Neural progenitor cell (in vitro differentiated cells): ENCODE measurements at regions not wholly inside any gene's neighbourhood (a gene's known extent, or its start where the extent isn't known, plus 50 kb on each side); places are given as distances from the start of the nearest gene placed in this dataset.

ENCODE experiments used
- DNase-seq: peaks from one replicate; pipeline ENCODE4 v3.0.0-alpha.2; 2016; ENCODE audit warnings: low spot score
- H2AFZ ChIP-seq: fragments of 200-600 bp; sonication (generic); replicated peaks from 2 replicates; pipeline ENCODE4 v1.6.1; 2016; ENCODE audit warnings: antibody characterized with exemption
- H3F3A ChIP-seq: fragments of 200-600 bp; sonication (generic); 2 replicates; pipeline ENCODE4 v1.6.1; 2016; ENCODE audit warnings: antibody characterized with exemption, low read depth
- H3K27ac ChIP-seq: fragments of 200-600 bp; sonication (generic); 2 replicates; pipeline ENCODE4 v1.5.1; 2016; ENCODE audit warnings: mild to moderate bottlenecking
- H3K27me3 ChIP-seq: fragments of 200-600 bp; sonication (generic); 2 replicates; pipeline ENCODE4 v1.6.1; 2016; ENCODE audit warnings: mild to moderate bottlenecking, moderate library complexity
- H3K36me3 ChIP-seq: fragments of 200-600 bp; sonication (generic); 2 replicates; pipeline ENCODE4 v1.5.1; 2016
- H3K4me1 ChIP-seq: fragments of 200-600 bp; sonication (generic); 2 replicates; pipeline ENCODE4 v1.6.1; 2016; ENCODE audit warnings: mixed run types
- H3K4me2 ChIP-seq: fragments of 200-600 bp; sonication (generic); 2 replicates; pipeline ENCODE4 v1.6.1; 2016
- H3K4me3 ChIP-seq: fragments of 200-600 bp; sonication (generic); 2 replicates; pipeline ENCODE4 v1.5.1; 2016
- H3K79me2 ChIP-seq: fragments of 200-600 bp; sonication (generic); 2 replicates; pipeline ENCODE4 v1.6.1; 2016; ENCODE audit warnings: low read depth
- H3K9ac ChIP-seq: fragments of 200-600 bp; sonication (generic); 2 replicates; pipeline ENCODE4 v1.6.1; 2016
- H3K9me3 ChIP-seq: fragments of 200-600 bp; sonication (generic); 2 replicates; pipeline ENCODE4 v1.5.1; 2016; ENCODE audit warnings: low read depth
- H4K20me1 ChIP-seq: fragments of 200-600 bp; sonication (generic); 2 replicates; pipeline ENCODE4 v1.6.1; 2016; ENCODE audit warnings: low read depth
- H3K27ac Mint-ChIP-seq: 3 replicates; pipeline ENCODE4 v1.8.0; 2021; ENCODE audit warnings: mixed read lengths
- H3K27me3 Mint-ChIP-seq: 2 replicates; pipeline ENCODE4 v1.8.0; 2022; ENCODE audit warnings: low read depth, mild to moderate bottlenecking, inconsistent platforms, moderate library complexity, mixed read lengths; ENCODE audit not compliant: insufficient read depth
- H3K36me3 Mint-ChIP-seq: 3 replicates; pipeline ENCODE4 v1.8.0; 2021; ENCODE audit warnings: mixed read lengths
- H3K4me1 Mint-ChIP-seq: 3 replicates; pipeline ENCODE4 v1.8.0; 2021; ENCODE audit warnings: mixed read lengths
- H3K4me3 Mint-ChIP-seq: 3 replicates; pipeline ENCODE4 v1.8.0; 2021; ENCODE audit warnings: mild to moderate bottlenecking, moderate library complexity, mixed read lengths
- H3K9me3 Mint-ChIP-seq: 3 replicates; pipeline ENCODE4 v1.8.0; 2020; ENCODE audit warnings: mixed read lengths
- CTCF ChIP-seq: fragments of 200-600 bp; sonication (generic); IDR thresholded peaks from 2 replicates; pipeline ENCODE4 v1.5.1; 2017; ENCODE audit warnings: antibody characterized with exemption, mild to moderate bottlenecking
- EZH2 ChIP-seq: fragments of 200-600 bp; sonication (generic); IDR thresholded peaks from 2 replicates; pipeline ENCODE4 v1.6.1; 2017; ENCODE audit warnings: antibody characterized with exemption, mild to moderate bottlenecking, moderate library complexity
- EZH2phosphoT487 ChIP-seq: fragments of 200-600 bp; sonication (generic); IDR thresholded peaks from 2 replicates; pipeline ENCODE4 v1.6.1; 2017; ENCODE audit warnings: antibody characterized with exemption

- Histone ChIP-seq H3K27ac (no peak overlapping the region), H3F3A (peaks cover 3% of the 10 kb centered on the region), H3K27me3 (no peaks in the 10 kb centered on the region), H3K4me1 (peaks cover 37% of the 10 kb centered on the region), H3K36me3 (no peaks in the 10 kb centered on the region), H3K9ac (no peak overlapping the region), H3K4me2 (no peak overlapping the region), H4K20me1 (no peaks in the 10 kb centered on the region), H3K4me3 (no peak overlapping the region), H2AFZ (no peak overlapping the region), H3K9me3 (no peaks in the 10 kb centered on the region), H3K79me2 (no peaks in the 10 kb centered on the region)
- peaks cover 46% of the 10 kb centered on the region for H3K4me1 Mint-ChIP-seq
- no peak overlapping the region for H3K27ac Mint-ChIP-seq
- no peaks in the 10 kb centered on the region for H3K9me3 Mint-ChIP-seq
- H3K36me3 Mint-ChIP-seq, result no peaks in the 10 kb centered on the region
- no peak for DNase-seq
- TF ChIP-seq EZH2 (no peak), EZH2phosphoT487 (no peak), CTCF (no peak)
- no peak overlapping the region for H3K4me3 Mint-ChIP-seq
- H3K27me3 Mint-ChIP-seq, result peaks cover 4% of the 10 kb centered on the region
Observed at GRCh38 chr16:85515830-85516397, 97.2 kb upstream of the GSE1 start.

- no peak for DNase-seq
- H3K27ac Mint-ChIP-seq, result no peak overlapping the region
- Histone ChIP-seq H3K27me3 (no peaks in the 10 kb centered on the region), H3K4me1 (peaks cover 37% of the 10 kb centered on the region), H3K79me2 (no peaks in the 10 kb centered on the region), H3K4me2 (no peak overlapping the region), H2AFZ (no peak overlapping the region), H3F3A (peaks cover 3% of the 10 kb centered on the region), H3K36me3 (no peaks in the 10 kb centered on the region), H3K4me3 (no peak overlapping the region), H4K20me1 (no peaks in the 10 kb centered on the region), H3K9ac (no peak overlapping the region), H3K27ac (no peak overlapping the region), H3K9me3 (no peaks in the 10 kb centered on the region)
- peaks cover 43% of the 10 kb centered on the region for H3K4me1 Mint-ChIP-seq
- peaks cover 4% of the 10 kb centered on the region for H3K27me3 Mint-ChIP-seq
- H3K4me3 Mint-ChIP-seq, result no peak overlapping the region
- no peaks in the 10 kb centered on the region for H3K9me3 Mint-ChIP-seq
- no peak for TF ChIP-seq EZH2
- no peak for TF ChIP-seq EZH2phosphoT487
- TF ChIP-seq CTCF, result no peak
- no peaks in the 10 kb centered on the region for H3K36me3 Mint-ChIP-seq
Observed at GRCh38 chr16:85517154-85517553, 96.0 kb upstream of the GSE1 start.

- Histone ChIP-seq H2AFZ (no peak overlapping the region), H3K9ac (no peak overlapping the region), H3K9me3 (no peaks in the 10 kb centered on the region), H3F3A (peaks cover 3% of the 10 kb centered on the region), H3K36me3 (no peaks in the 10 kb centered on the region), H3K79me2 (no peaks in the 10 kb centered on the region), H4K20me1 (no peaks in the 10 kb centered on the region), H3K27ac (no peak overlapping the region), H3K4me1 (peaks cover 37% of the 10 kb centered on the region), H3K4me3 (no peak overlapping the region), H3K4me2 (no peak overlapping the region), H3K27me3 (no peaks in the 10 kb centered on the region)
- H3K27ac Mint-ChIP-seq, result peak overlapping the region; percentile 12
- TF ChIP-seq EZH2phosphoT487 (no peak), CTCF (no peak), EZH2 (no peak)
- no peak overlapping the region for H3K4me3 Mint-ChIP-seq
- peaks cover 43% of the 10 kb centered on the region for H3K4me1 Mint-ChIP-seq
- peaks cover 7% of the 10 kb centered on the region for H3K27me3 Mint-ChIP-seq
- no peaks in the 10 kb centered on the region for H3K9me3 Mint-ChIP-seq
- no peak for DNase-seq
- no peaks in the 10 kb centered on the region for H3K36me3 Mint-ChIP-seq
Observed at GRCh38 chr16:85517563-85518179, 95.5 kb upstream of the GSE1 start.
